ENCODE measurements at regions not wholly inside any gene's neighbourhood (a gene's known extent, or its start where the extent isn't known, plus 50 kb on each side); places are given as distances from the start of the nearest gene placed in this dataset.

DNA sequence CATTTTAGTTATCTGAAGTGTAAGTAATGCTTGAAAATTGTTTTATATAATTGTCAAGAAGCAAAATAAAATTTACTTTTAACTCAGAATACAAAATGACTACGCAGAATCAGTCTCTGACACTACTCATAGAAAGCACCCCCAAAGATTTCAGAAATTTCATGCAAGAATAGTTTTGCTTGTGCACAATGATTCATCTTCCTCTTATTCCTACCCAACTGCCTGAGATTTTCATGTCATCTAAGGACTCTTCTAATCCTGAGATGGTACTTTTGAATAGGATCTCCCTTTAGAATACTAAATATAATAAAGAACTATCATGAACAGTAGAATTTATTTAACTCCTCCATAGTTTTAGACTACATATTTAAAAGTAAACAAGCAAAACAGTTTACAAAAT, 485.3 kb upstream of the MGAT4C start:
- ChIA-PET CTCF (no interaction called here), POLR2A (no interaction called here)
- no peak for DNase-seq (ENCODE audit: extremely low spot score)
- TF ChIP-seq ARNT (IDR thresholded peaks at IDR 0.05) (no peak), SUZ12 (IDR thresholded peaks at IDR 0.05) (no peak), NFRKB (IDR thresholded peaks at IDR 0.05) (no peak), FOXK2 (IDR thresholded peaks at IDR 0.05) (no peak), FOXA1 (IDR thresholded peaks at IDR 0.05) (no peak), BHLHE40 (IDR thresholded peaks at IDR 0.05; ENCODE audit: borderline replicate concordance) (no peak), L3MBTL2 (conservative IDR thresholded peaks at IDR 0.05) (no peak), PKNOX1 (IDR thresholded peaks at IDR 0.05) (no peak), ZNF384 (IDR thresholded peaks at IDR 0.05) (no peak), LEF1 (IDR thresholded peaks at IDR 0.05; ENCODE audit: borderline replicate concordance) (no peak), ELF4 (IDR thresholded peaks at IDR 0.05) (no peak), SP1 (IDR thresholded peaks at IDR 0.05) (no peak), FOXM1 (IDR thresholded peaks at IDR 0.05; ENCODE audit: borderline replicate concordance) (no peak), TARDBP (IDR thresholded peaks at IDR 0.05) (no peak)

DNA sequence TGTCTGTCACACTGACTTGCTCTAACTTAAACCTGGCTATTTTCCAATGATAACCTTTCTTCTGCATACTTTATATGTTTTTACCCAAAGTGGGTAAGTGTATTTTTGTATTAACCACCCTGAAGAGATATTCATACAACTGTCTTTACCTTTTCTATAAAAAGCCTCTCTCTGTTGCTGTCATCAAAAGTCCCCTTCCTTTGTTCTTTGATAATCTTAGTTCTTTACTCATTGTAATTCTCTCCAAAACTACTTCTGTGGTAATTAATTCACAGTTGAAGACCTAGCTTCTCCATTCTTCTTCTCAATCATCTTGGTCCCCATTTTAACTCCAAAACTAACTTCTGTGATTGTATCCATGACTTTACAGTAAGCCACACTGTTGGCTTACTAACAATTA, 479.7 kb upstream of the MGAT4C start:
- TF ChIP-seq NFRKB (IDR thresholded peaks at IDR 0.05): no peak
- no peak for TF ChIP-seq TARDBP (IDR thresholded peaks at IDR 0.05)
- no peak for TF ChIP-seq BHLHE40 (IDR thresholded peaks at IDR 0.05; ENCODE audit: borderline replicate concordance)
- TF ChIP-seq ARNT (IDR thresholded peaks at IDR 0.05): no peak
- TF ChIP-seq ZNF384 (IDR thresholded peaks at IDR 0.05): no peak
- TF ChIP-seq FOXA1 (IDR thresholded peaks at IDR 0.05): no peak
- TF ChIP-seq ELF4 (IDR thresholded peaks at IDR 0.05): no peak
- no peak for TF ChIP-seq CTBP1 (IDR thresholded peaks at IDR 0.05; ENCODE audit: borderline replicate concordance)
- TF ChIP-seq FOXM1 (IDR thresholded peaks at IDR 0.05; ENCODE audit: borderline replicate concordance): no peak
- no peak for TF ChIP-seq FOXK2 (IDR thresholded peaks at IDR 0.05)
- DNase-seq (ENCODE audit: extremely low spot score): no peak
- CTCF ChIA-PET: no interaction called here
- POLR2A ChIA-PET: no interaction called here

- ChIA-PET POLR2A (no interaction called here), CTCF (no interaction called here)
- no peak for DNase-seq (ENCODE audit: extremely low spot score)
These were observed 478.9 kb upstream of the MGAT4C start for GRCh38 chr12:86735072-86735471.

DNA sequence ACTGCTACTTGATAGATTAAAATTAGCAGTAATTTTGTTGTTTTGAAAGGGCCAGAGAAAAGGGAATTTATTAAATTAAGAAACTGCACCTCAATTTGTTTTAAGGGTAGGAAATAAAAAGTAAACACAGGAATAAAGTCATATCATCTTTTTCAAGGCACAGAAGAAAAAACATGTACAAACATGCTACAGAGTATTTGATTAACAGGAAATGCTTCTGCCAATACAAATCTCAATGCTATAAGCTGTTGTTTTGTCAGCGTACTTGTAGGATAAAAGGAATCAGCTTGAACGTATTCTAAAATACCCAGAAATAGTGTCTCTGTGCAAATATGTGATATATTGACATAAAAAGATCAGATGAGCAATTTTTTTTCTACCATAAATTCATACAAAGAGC, 474.0 kb upstream of the MGAT4C start:
- CTCF ChIA-PET: no interaction called here

More at GRCh38 chr12:86735072-86735471, 478.9 kb upstream of the MGAT4C start:
- no peak for TF ChIP-seq FOXM1 (IDR thresholded peaks at IDR 0.05; ENCODE audit: borderline replicate concordance)
- no peak for TF ChIP-seq BHLHE40 (IDR thresholded peaks at IDR 0.05; ENCODE audit: borderline replicate concordance)
- no peak for TF ChIP-seq SP1 (IDR thresholded peaks at IDR 0.05)
- TF ChIP-seq ZNF384 (IDR thresholded peaks at IDR 0.05): no peak
- TF ChIP-seq LEF1 (IDR thresholded peaks at IDR 0.05; ENCODE audit: borderline replicate concordance): no peak
- TF ChIP-seq FOXK2 (IDR thresholded peaks at IDR 0.05): no peak
- TF ChIP-seq L3MBTL2 (conservative IDR thresholded peaks at IDR 0.05): no peak
- no peak for TF ChIP-seq FOXA1 (IDR thresholded peaks at IDR 0.05)
- no peak for TF ChIP-seq HDGF (IDR thresholded peaks at IDR 0.05; ENCODE audit: borderline replicate concordance)
- no peak for TF ChIP-seq ELF4 (IDR thresholded peaks at IDR 0.05)
- TF ChIP-seq ARNT (IDR thresholded peaks at IDR 0.05): no peak

GRCh38 chr12:86729739-86730138, 473.5 kb upstream of the MGAT4C start:
- ChIA-PET CTCF (no interaction called here), POLR2A (no interaction called here)
- TF ChIP-seq PKNOX1 (IDR thresholded peaks at IDR 0.05) (peak; percentile 86), ZNF384 (IDR thresholded peaks at IDR 0.05) (peak; percentile 39), FOXM1 (IDR thresholded peaks at IDR 0.05; ENCODE audit: borderline replicate concordance) (no peak)
- DNase-seq (ENCODE audit: extremely low spot score): no peak

More for the DNA sequence above, 474.0 kb upstream of the MGAT4C start:
- TF ChIP-seq CTBP1 (IDR thresholded peaks at IDR 0.05; ENCODE audit: borderline replicate concordance) (no peak), HDGF (IDR thresholded peaks at IDR 0.05; ENCODE audit: borderline replicate concordance) (no peak)
- no peak for DNase-seq (ENCODE audit: extremely low spot score)
- POLR2A ChIA-PET: no interaction called here

GRCh38 chr12:86727160-86727559, 471.0 kb upstream of the MGAT4C start:
- ChIA-PET POLR2A (no interaction called here), CTCF (no interaction called here)
- TF ChIP-seq FOXM1 (IDR thresholded peaks at IDR 0.05; ENCODE audit: borderline replicate concordance) (no peak), CTBP1 (IDR thresholded peaks at IDR 0.05; ENCODE audit: borderline replicate concordance) (peak; percentile 45; the same call in 1 of the 2 replicates), PKNOX1 (IDR thresholded peaks at IDR 0.05) (peak; percentile 89), SP1 (IDR thresholded peaks at IDR 0.05) (no peak), L3MBTL2 (conservative IDR thresholded peaks at IDR 0.05) (no peak), FOXK2 (IDR thresholded peaks at IDR 0.05) (no peak)
- peak; percentile 7 for DNase-seq (ENCODE audit: extremely low spot score)

DNA sequence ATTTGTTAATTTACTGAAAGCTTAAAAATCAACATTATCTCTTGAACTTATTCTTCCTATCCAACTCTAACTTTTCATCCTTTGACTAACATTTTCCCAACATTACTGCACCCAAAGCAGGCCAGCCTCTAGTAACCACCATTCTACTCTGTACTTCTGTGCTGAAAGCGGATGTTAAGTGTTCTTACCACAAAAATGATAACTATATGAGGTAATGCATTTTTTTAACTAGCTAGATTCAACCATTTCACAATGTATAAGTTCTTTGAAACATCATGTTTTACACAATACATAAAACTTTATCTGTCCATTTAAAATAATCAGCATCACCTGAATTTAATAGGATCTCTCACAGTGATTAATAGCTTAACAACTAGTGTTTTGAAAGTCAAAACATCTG, 468.5 kb upstream of the MGAT4C start:
- POLR2A ChIA-PET: no interaction called here
- CTCF ChIA-PET: no interaction called here
- no peak for DNase-seq (ENCODE audit: extremely low spot score)
- TF ChIP-seq ZNF384 (IDR thresholded peaks at IDR 0.05) (no peak), BHLHE40 (IDR thresholded peaks at IDR 0.05; ENCODE audit: borderline replicate concordance) (no peak), NFRKB (IDR thresholded peaks at IDR 0.05) (no peak), ARNT (IDR thresholded peaks at IDR 0.05) (no peak), HDGF (IDR thresholded peaks at IDR 0.05; ENCODE audit: borderline replicate concordance) (no peak), FOXA1 (IDR thresholded peaks at IDR 0.05) (no peak), CTBP1 (IDR thresholded peaks at IDR 0.05; ENCODE audit: borderline replicate concordance) (no peak), LEF1 (IDR thresholded peaks at IDR 0.05; ENCODE audit: borderline replicate concordance) (no peak), ELF4 (IDR thresholded peaks at IDR 0.05) (no peak), FOXK2 (IDR thresholded peaks at IDR 0.05) (no peak), SUZ12 (IDR thresholded peaks at IDR 0.05) (no peak)

All from HEK293T (cell line).